ENCODE measurements at regions not wholly inside any gene's neighbourhood (a gene's known extent, or its start where the extent isn't known, plus 50 kb on each side); places are given as distances from the start of the nearest gene placed in this dataset.
"Not testable (repeated sequence)": the region's sequence is repeated elsewhere in the genome, so short reads cannot be mapped to it uniquely, and the experiment has no call there.

DNA sequence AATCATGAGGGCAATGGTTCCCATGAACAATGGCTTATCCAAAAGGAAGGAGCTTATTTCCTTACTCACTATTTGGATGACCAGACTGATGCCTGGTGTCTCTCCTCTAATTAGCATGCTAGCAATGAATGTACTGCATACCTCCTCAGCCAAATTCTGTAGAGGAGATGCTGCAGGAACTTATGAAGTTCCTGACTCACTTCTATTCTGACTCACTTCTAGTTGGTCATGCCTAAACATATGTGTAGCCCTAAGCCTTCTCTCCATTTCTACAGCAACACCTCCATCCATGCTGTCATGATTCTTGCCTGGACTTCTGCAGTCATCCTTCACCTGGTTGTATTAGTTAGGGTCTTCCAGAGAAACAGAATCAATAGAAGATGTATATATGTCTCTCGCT, 59.9 kb upstream of the MRPS9 start:
- DNase-seq (ENCODE audit: low read depth), result no peak

DNA sequence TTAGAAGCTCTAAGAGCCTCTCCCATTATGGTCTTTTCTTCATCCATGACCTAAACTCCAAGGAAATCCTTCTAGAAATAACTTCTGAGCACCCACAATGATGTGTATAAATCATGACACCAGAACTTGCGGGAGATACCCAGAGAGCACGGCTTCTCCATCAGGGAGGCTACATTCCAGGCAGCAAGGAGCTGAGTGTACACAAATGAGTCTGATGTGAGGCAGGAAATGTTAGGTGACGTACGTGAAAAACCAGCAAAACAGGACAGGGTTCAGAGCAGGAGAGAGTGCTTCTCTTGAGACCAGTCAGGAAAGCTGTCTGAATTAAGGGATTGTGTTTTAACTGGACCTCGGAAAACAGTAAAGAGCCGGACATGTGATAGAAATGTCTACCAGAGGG, 58.1 kb upstream of the MRPS9 start:
- DNase-seq (ENCODE audit: low read depth), result not testable (repeated sequence)

DNA sequence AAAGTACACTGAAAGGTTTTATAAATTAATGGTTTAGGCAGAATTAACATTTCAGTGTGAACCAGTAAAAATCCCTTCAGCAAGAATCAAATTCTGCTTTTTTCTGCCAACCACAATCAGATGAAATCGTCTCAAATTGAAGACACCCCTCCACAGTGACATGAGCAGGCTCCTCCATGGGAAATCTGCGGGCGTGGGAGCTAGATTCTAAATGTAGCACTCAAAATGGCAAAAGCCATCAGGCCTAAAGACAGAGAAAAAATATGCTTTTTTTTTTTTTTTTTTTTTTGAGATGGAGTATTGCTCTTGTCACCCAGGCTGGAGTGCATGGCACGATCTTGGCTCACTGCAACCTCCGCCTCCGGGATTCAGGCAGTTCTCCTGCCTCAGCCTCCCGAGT, 55.8 kb upstream of the MRPS9 start:
- DNase-seq (ENCODE audit: low read depth), result no peak
